HG03520 (cell line): ENCODE measurements at regions not wholly inside any gene's neighbourhood (a gene's known extent, or its start where the extent isn't known, plus 50 kb on each side); places are given as distances from the start of the nearest gene placed in this dataset.
"Not testable (repeated sequence)": the region's sequence is repeated elsewhere in the genome, so short reads cannot be mapped to it uniquely, and the experiment has no call there.

Experiments used
- ATAC-seq: cut with Tn5 transposase; IDR thresholded peaks from one replicate; pipeline ENCODE4 v1.9.1; 2021; ENCODE audit warnings: mild to moderate bottlenecking, moderate library complexity; ENCODE audit not compliant: unreplicated experiment

DNA sequence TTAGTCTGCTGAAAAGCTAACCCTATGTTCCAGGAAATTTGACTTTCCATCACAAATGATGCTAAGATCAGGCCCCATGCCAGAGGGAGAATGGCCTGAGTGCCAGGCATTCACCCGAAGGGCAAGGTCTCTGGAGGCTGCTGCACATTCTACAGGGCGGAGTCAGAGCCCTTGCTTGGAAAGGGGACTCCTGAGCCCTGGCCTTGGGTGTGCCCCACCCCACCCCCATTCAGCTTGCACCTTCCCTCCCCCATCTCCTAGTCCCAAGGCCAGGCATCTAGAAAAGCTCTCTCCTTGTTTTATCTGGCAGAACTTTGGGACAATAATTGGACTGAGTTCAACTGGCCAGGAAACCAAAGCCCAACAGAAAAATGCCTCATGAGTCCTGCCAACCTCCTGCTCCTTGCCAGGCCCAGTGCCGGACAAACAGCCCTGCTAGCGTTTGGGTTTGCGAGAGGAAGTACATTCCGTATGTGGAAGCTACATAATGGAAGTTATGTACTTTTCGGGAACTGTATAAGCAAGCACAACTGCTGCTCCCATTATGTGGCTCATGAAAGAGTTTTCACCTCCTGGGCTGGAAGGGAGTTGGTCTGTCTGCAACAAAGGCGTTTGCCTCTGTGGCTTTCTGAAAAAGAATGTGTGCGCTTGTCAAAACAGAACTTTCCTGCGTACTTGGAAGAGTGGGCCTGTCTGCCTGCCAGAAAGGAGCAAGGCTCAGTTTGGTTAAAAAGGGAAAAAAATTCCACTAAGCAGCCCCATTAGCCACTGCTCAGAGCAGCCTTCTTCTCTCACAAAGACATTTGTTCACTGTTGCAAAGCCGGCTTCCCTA lies 321.5 kb upstream of the CTNNB1 start:
- ATAC-seq: no peak

DNA sequence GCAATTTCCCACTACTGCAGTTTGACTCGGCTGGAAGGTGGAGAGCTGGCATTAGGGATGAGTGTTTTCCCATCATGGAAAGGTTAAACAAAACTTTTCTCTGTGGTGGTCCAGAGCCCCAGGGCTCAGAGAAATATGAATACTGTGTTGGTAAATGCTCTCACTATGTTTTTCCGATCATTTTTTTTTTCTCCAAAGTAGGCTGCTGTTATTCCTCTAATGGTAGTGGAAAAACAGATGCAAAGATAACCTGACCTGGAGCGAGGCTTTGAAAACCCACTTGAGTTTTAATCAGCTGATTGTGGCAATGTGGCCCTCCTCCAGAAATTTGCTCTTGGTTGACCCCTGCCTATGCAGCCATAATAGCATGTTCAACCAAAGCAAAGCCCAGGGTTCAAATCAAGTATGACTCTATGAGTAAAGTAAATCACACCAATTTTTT lies 320.8 kb upstream of the CTNNB1 start:
- ATAC-seq: no peak

DNA sequence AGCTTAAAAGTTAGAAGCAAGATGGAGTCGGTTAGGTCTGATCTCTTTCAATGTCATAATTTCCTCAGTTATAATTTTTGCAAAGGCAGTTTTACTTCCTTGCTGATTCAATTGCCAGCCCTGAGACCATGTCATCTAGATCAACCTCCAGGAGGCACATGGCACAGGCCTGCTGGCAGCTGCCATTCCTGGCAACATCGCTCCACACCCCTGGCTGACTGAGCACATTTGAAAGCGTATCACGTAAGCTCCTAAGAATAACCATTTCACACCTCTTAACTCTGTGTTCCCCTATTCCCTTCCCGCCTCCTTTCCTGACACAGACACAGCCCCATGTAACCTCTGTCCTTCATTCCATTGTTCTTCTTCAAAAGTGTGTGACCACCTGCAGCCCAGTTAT lies 313.9 kb upstream of the CTNNB1 start:
- ATAC-seq: no peak

DNA sequence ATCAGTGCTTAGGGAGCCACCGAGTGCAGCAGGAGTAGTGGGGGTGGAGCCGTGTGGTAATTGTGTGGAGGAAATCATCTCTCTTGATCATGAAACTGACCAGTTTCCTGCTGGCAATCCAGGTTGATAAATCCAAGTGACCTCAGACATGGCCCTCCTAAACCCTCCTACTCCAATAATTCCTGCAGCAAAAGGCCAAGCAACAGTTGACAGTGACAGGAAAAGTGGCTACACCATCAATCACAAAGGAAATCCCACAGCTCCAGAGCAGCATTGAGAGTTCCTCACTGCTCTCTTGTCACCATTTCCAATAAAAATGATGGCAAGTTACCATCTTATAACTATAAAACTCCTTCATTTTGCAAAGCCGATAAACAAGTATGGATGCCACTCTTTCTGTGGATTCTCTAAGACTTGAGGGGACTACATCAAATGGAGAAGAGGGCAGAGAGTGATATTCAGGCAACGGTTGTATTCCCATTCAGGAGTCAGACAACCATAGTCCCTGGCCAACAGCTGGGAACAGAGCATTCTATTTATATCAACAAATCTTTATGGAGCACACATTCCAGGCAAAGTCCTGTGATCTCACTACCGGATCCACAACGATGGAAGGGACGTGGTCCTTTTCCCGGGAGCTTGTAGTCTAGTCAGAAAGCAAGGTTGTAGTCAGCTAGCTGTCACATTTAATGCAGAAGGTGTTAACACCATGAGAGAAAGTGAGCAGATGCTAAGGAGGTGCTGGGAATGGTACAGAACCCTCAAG lies 312.5 kb upstream of the CTNNB1 start:
- ATAC-seq: no peak

GRCh38 chr3:40891186-40891585 lies 308.1 kb upstream of the CTNNB1 start:
- no peak for ATAC-seq

DNA sequence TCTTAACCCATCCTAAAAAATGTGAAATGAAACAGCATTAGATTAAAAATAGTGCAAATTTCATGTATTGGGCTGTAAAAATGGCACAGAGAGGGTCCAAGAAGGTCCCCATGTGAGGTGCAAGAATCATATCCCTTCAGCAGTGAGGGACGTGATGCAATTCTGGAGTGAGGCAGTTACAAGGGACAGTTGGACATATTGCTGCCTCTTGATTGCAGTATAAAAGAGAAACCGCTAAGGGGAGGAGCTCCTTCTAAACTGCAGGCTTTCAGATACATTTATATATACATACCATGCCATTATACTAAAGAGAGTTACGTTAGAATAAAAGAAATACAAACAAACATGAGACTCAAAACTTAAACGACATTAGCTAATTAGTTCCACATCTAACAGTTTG lies 304.2 kb upstream of the CTNNB1 start:
- no peak for ATAC-seq

GRCh38 chr3:40899286-40899712 lies 300.0 kb upstream of the CTNNB1 start:
- ATAC-seq: no peak

- no peak for ATAC-seq
Observed at GRCh38 chr3:40901298-40901697, 298.0 kb upstream of the CTNNB1 start.

DNA sequence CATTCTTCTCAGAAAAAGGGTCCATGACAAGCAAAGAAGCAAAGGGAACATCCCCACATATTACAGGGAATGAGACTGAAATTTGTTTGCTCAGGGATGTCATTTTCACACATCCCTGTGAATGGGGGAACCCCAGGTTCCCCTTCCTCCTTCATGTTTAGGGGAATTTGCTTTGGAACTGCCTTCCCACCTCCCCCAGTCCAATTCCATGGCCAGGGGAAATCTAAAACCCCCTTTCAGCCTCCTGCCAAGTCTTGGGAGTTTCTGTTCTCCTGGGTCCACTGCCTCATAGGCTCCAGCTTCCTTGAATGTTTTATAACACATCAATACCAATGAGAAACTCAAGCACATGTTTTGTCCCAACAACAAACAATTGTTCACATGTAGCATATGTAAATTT lies 297.5 kb upstream of the CTNNB1 start:
- no peak for ATAC-seq

DNA sequence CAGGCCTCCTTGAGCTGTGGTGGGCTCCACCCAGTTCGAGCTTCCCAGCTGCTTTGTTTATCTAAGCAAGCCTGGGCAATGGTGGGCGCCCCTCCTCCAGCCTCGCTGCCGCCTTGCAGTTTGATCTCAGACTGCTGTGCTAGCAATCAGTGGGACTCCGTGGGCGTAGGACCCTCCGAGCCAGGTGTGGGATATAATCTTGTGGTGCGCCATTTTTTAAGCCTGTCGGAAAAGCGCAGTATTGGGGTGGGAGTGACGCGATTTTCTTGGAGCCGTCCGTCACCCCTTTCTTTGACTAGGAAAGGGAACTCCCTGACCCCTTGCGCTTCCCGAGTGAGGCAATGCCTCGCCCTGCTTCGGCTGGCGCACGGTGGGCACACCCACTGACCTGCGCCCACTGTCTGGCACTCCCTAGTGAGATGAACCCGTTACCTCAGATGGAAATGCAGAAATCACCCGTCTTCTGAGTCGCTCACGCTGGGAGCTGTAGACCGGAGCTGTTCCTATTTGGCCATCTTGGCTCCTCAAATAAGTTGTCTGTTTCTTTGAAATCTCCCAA lies 291.3 kb upstream of the CTNNB1 start:
- ATAC-seq: not testable (repeated sequence)

DNA sequence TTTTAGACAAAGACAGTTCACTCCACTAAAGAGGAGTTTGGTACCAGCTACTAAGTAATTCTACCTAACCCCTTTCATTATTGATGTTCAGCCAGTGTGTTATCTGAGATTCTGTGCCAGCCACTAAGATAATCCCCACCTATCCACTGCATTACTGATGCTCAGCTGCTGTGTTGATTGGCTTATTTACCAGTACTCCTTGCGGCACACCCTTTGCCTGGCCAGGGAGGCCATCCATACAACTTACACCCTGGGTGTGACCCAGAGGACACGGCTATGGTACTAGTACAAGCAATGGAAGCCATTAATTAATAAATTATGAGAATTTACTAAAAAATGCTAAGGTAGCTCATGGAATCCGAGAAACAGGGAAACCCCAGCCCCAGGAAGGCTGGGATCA lies 290.7 kb upstream of the CTNNB1 start:
- no peak for ATAC-seq

- ATAC-seq: no peak
Observed at GRCh38 chr3:40911264-40911663, 288.0 kb upstream of the CTNNB1 start.

- no peak for ATAC-seq
Observed at GRCh38 chr3:40911928-40912327, 287.4 kb upstream of the CTNNB1 start.

DNA sequence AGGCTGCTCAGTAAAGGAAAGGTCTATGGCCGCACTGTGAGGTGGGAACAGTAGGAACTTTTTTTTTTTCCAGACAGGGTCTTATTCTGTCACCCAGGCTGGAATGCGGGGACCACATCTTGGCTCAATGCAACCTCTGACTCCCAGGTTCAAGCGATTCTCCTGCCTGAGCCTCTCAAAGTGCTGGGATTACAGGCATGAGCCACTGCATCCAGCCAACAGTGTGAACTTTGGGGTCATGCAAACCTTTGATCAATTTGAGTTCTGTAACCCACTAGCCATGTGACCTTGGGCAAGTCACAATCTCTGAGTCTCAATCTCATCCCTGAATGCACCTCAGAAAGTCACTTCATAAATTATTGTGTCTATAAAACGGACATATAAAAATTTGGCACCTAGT lies 286.8 kb upstream of the CTNNB1 start:
- ATAC-seq: no peak

DNA sequence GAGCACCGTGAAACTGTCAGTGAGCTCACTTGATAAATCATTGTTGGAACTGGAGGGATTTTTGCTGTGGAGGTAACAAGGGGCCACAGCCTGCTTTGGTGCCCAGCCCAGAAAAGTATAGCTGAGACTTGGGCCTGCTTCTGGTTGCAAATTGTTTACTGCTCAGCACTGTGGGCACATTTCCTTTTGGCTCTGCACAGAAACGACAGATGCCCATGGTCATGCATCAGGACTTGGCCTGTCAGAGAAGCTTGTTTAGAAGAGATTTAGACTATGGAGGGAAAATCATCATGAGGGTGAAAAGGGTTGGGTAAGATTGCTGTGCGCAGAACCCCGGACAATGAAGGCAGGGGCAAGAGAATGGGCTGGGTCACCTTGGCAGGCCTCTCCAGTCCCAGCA lies 286.1 kb upstream of the CTNNB1 start:
- ATAC-seq: no peak

DNA sequence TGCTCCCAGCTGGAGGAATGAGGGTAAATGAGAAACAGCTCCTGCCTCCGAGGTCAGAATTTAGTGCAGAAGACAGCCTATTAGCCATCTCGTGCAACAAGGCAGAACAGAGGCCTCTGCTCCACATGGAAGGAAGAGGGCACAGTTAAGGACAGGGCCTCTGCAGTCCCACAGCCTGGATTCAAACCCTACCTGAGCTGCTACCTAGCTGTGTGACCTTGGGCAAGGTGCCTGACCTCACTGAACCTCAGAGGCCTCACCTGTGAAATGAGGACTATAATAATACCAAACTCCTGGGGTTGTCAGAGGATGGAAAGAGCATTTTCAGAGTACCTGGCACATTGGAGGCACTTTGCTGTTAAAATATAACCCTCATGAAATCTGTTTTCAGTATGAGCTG lies 285.7 kb upstream of the CTNNB1 start:
- no peak for ATAC-seq

GRCh38 chr3:40914475-40914874 lies 284.8 kb upstream of the CTNNB1 start:
- no peak for ATAC-seq

- ATAC-seq: no peak
Observed at GRCh38 chr3:40915346-40915865, 283.9 kb upstream of the CTNNB1 start.

DNA sequence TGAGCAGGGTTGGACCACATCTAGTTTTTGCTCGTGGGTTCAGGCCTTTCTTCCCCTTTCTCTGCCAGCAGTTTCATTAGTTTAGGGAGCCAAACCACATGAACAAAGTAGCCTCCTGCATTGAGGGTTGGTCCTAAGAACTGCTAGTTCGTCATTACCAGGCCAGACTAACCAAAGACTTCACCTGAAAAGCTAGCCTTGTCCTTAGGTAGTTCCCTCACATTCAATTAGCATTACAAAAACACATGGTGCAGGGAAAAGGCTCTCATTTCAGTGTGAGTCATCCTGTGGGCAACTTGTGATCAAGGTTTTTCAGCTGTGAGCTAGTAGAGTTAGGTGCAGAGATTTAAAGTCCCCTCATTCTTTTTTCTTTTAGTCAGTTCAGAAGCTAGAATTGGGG lies 279.3 kb upstream of the CTNNB1 start:
- no peak for ATAC-seq

GRCh38 chr3:40921251-40921650 lies 278.1 kb upstream of the CTNNB1 start:
- no peak for ATAC-seq

- ATAC-seq: no peak
Observed at GRCh38 chr3:40923143-40923542, 276.2 kb upstream of the CTNNB1 start.

DNA sequence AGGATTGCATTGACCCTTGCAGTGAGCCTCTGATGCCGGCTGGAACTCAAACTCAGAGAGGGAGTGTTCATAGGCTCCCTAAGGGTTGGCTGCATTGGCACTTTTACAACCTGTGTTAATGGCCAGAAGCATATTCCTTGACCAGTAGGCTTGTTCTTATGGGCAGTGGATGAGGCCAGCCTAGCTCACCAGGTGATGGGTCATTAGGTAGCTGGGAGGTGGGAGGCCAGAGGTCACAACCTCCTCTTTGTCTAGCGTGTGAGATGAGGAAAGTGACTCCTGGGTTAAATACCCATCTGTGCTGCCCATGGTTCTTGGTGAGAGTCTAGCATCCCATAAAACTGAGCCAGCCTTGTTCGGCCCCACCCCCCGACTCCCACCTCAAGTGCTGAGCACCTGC lies 275.7 kb upstream of the CTNNB1 start:
- no peak for ATAC-seq
